ENCODE measurements at regions not wholly inside any gene's neighbourhood (a gene's known extent, or its start where the extent isn't known, plus 50 kb on each side); places are given as distances from the start of the nearest gene placed in this dataset.

GRCh38 chr14:96688629-96689028 is 108.6 kb upstream of the VRK1 start:
- H3K4me3 ChIP-seq = no peak overlapping the region
- intact Hi-C loops (cut with DNase I) = no loop called here
- H3K36me3 ChIP-seq = no peaks in the 10 kb centered on the region
- no peak for DNase-seq (ENCODE audit: low spot score in 2 of 2)
- no peaks in the 10 kb centered on the region for H3K9me3 ChIP-seq
- no peaks in the 10 kb centered on the region for H3K27me3 ChIP-seq
- H3K4me1 ChIP-seq = no peaks in the 10 kb centered on the region
- H3K27ac ChIP-seq = no peak overlapping the region
- no peak for TF ChIP-seq CTCF (IDR thresholded peaks at IDR 0.05)

- Histone ChIP-seq H3K36me3 (no peaks in the 10 kb centered on the region), H3K4me3 (no peak overlapping the region), H3K4me1 (no peaks in the 10 kb centered on the region), H3K27ac (no peak overlapping the region), H3K27me3 (no peaks in the 10 kb centered on the region), H3K9me3 (no peaks in the 10 kb centered on the region)
- intact Hi-C loops (cut with DNase I) = no loop called here
- TF ChIP-seq CTCF (IDR thresholded peaks at IDR 0.05) = no peak
- no peak for DNase-seq (ENCODE audit: low spot score in 2 of 2)
Measured at GRCh38 chr14:96690713-96691383, 106.3 kb upstream of the VRK1 start.

GRCh38 chr14:96693252-96693820 is 103.8 kb upstream of the VRK1 start:
- intact Hi-C loops (cut with DNase I) = no loop called here
- Histone ChIP-seq H3K4me1 (no peaks in the 10 kb centered on the region), H3K9me3 (no peaks in the 10 kb centered on the region), H3K27me3 (no peaks in the 10 kb centered on the region), H3K4me3 (no peak overlapping the region), H3K36me3 (no peaks in the 10 kb centered on the region), H3K27ac (no peak overlapping the region)
- no peak for DNase-seq (ENCODE audit: low spot score in 2 of 2)
- no peak for TF ChIP-seq CTCF (IDR thresholded peaks at IDR 0.05)

- no peak overlapping the region for H3K4me3 ChIP-seq
- H3K27ac ChIP-seq = no peak overlapping the region
- H3K36me3 ChIP-seq = no peaks in the 10 kb centered on the region
- no peaks in the 10 kb centered on the region for H3K27me3 ChIP-seq
- no peak for DNase-seq (ENCODE audit: low spot score in 2 of 2)
- no peaks in the 10 kb centered on the region for H3K9me3 ChIP-seq
- no peak for TF ChIP-seq CTCF (IDR thresholded peaks at IDR 0.05)
- no peaks in the 10 kb centered on the region for H3K4me1 ChIP-seq
- intact Hi-C loops (cut with DNase I) = no loop called here
Measured at GRCh38 chr14:96693987-96694386, 103.2 kb upstream of the VRK1 start.

GRCh38 chr14:96698960-96699539 is 98.1 kb upstream of the VRK1 start:
- Histone ChIP-seq H3K9me3 (no peaks in the 10 kb centered on the region), H3K4me1 (no peaks in the 10 kb centered on the region), H3K36me3 (no peaks in the 10 kb centered on the region), H3K27me3 (no peaks in the 10 kb centered on the region), H3K4me3 (no peak overlapping the region), H3K27ac (no peak overlapping the region)
- intact Hi-C loops (cut with DNase I) = no loop called here
- no peak for DNase-seq (ENCODE audit: low spot score in 2 of 2)
- no peak for TF ChIP-seq CTCF (IDR thresholded peaks at IDR 0.05)

Data from ascending aorta (tissue), 2 donors.